Fibroblast of skin of scalp (primary cell): ENCODE measurements at regions not wholly inside any gene's neighbourhood (a gene's known extent, or its start where the extent isn't known, plus 50 kb on each side); places are given as distances from the start of the nearest gene placed in this dataset.

Source experiments
- DNase-seq: peaks from one replicate; pipeline ENCODE4 v3.0.0-alpha.2; 2013

DNA sequence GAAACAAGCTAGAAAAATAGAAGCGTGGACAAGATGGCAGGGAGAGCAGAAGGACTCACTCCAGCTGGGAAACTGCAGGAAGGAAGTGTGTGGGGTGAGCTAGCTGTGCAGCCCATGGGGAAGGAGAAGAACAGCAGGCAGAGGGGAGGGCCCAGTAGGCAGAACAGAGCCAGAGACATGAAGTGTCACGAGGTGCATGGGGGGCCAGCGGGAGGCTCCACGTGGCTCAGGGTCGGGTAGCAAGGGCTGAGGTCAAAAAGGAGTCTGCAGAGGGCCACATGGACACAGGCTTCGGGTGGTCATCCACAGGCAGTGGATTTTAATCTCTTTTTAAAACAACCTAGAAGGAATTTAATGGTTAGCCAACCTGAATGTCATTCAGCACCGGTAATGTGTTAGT is 669.0 kb downstream of the BCL11B start:
- DNase-seq: no peak

DNA sequence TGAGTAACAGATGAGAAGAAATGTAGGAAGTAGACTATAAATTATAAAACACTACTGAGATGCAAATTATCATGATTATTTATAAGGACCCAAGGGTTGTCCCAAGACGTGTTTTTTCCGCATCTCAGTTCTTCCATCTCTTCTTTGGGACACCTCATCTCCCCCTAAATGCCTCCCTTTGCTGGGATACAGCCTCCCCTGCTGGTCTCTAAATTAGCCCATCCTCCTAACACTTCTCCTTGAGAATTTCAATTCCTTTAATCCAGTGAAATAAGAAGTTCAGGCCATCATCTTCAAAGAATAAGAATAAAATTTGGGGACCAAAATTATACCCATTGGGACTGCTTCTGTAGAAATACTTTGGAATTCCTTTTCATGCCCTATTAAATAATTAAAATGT is 667.0 kb downstream of the BCL11B start:
- no peak for DNase-seq

DNA sequence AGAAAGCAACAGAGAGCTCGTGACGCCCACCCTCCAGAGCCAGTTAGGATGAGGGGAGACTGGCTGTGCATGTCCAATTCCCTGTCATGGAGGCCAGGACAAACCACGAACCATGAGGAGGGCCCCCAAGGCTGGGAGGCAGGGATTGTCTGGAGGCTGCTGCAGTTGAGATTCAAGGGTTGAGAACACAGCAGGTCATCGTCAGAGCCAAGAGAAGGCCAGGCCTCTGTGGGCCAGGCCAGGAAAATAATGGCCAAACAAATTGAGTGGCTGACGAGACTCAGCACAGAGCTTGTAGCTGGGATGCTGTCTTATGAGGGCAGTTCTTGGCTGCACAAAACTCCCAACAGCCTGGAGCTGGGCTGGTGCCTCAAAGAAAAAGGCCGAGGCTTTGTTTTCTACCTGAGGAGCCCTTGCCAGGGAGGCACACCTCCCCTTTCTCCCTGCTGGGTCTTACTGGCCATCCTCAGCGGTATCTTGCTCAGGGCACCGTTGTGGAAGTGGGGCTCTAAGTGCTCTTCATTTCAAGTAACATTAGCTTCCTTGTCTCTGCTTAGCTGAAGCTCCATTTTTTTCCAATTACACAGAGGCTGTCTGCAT is 665.9 kb downstream of the BCL11B start:
- no peak for DNase-seq

DNA sequence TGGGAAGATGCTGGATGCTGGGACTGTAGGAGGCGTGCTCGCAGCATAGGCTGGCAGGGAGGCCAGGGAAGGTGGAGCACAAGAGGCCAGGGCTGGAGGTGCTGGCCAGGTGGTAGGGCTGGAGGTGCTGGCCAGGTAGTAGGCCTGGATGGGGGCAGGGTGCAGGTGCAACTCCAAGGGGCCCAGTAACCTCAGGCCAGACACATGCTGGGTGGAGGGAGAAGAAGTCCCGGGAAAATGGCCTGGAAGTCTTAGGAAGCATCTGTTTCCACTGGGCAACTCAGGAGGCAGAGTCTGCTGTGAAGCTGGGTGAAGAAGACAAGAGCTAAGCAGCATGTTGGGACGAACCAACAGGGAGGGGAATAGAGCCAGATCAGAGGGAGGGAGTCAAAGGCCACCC is 665.2 kb downstream of the BCL11B start:
- DNase-seq: no peak

DNA sequence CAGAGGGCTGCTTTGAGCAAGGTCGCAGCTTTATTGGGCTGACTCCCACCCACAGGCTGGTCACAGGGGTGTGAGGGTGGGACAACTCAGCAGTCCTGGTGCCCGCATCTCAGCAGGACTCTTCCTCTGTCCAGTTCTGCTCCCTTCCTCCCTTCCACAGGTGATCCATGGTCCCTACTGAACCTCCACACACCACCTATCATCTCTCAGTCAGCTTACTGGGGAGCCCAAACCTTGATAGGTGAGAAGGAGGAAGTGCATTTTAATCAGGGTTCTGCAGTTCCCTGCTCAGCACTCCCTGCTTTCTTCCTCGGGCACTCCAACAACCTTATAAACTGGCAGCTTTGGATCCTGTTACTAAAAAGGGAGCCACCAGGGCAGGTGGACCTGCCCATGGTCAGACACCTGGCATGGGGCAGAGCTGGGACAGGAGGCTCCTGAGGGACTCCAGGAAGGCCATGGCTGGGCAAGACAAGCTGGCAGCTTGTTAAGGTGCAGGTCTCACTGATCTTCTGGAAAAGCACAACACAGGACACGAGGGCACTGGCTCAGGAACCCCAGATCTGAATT is 664.6 kb downstream of the BCL11B start:
- no peak for DNase-seq

DNA sequence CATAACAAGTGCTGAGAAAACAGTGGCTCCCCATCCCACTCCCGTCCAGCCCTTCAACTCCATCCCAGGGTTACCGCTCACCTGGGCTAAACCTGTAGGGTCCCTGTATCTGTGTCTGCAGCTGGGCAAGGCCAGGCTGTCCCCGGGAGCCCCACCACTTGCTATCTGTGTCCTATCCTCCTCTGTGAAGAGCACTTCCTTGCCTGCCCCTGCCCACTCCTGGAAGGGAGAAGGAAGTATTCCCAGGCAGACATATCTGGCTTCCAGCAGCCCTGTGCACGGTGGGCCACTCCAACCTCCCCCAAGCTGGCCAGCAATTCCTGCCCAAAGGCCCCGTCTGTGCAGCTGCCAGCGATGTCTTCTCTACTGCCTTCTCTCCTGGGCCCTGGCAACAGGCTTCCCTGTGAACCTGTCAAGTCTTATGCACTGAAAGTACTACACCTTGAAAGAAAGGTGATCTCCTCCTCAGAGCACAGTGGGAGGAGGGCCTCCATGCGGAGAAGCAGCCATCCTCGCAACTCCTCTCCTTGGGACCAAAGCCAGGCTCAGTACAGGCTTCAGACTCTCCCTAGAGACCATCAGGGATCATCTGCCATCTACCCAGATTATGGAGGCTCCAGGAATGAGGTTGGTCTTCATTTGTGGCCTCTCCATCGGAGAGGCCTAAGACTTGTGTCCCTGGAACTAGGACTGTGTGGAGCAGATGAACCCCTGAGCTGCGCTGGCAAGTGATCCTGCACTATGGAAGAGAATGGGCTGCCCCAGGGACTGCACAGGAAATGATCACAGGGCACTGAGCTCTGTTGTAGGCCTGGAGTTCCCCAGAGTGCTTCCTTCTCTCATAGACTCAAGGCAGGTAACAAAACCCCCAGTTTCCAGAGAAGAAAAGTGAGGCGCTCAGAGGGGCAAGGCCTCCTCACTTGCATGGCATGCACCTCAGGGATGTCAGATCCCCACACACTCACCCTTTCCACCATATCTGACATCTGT is 663.6 kb downstream of the BCL11B start:
- no peak for DNase-seq

DNA sequence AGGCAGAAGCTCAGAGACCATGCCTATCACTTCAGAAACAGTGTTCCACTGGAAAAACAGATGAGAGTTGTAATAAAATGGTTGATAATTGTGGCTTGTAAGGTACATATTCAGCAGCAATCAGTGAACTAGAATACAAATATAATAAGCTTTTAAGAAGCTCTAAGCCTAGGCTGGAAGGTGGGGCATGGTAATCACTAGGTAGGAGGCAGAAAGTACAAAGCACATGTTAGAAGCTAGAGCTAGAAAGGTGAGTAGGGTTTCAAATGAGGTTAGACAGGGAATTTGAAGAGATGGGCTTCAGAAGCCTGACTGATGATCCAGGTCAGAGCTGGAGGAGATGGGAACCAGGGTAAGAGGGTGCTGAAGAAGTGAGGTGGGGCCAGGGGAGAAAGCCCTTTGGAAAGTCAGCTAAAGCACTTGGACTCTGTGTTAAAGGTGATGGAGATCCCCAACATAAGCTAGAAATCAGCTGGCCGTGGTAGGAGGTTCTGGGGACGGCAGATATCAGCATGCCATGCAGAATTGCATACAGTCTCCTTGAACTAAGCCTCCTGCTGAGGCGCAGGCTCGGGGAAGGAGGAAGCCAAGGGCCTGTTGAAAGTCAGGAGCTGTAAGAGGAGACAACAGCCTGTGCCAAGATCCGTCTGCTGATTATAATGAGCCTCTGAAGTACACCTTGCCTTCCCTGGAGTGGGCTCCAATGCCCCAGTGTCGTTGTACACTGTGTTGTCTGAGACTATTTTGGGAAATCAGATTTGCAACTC is 659.4 kb downstream of the BCL11B start:
- DNase-seq: no peak

DNA sequence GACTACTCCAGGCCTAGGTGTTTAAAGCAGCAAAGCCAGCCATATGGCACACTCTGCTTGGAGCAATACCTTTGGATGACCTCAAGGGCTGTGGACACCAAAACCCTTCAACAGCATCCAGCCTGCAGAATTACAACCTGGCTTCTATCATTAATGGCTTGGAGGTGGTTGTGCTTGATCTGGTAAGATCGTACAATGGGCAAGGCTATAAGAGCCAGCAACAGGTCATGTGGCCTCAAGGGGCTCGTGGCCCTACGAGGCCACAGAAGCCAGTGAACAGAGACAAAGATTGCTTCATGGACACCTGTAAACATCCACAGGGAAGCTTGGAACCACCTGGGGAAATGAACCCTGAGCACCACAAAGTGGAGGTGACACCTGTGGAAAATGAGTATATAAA is 657.3 kb downstream of the BCL11B start:
- DNase-seq: no peak

DNA sequence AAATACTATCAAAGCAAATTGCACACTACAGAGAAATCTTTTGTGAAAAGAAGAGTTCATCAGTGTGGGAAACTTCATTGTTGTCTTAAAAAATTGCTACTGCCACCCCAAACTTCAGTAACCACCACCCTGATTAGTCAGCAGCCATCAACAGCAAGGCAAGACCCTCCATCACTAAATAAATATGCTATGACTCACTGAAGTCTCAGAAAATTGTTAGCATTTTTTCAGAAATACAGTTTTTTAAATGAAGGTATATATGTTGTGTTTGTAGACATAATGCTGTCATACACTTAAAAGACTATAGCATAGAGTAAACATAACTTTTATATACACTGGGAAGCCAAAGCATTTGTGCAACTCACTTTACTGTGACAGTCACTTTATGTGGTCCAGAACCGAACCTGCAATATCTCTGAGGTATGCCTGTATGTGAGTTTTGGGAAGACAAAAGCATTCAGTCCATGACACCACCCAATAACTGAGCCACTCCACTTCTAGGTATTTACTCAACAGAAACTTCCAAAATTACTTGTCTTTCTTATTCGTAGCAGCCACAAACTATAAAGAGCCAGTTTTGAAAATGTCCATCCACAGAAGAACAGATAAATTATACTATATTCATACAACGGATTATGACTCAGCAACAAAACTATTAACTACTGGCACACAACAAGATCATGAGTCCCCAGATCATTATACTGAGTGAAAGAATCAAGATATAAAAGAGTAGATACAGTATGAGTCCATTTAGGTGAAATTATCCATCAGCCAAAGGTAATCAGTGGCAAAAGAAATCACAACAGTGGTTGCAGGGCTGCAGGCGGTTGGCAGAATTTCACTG is 649.6 kb downstream of the BCL11B start:
- peak; percentile 83 for DNase-seq

DNA sequence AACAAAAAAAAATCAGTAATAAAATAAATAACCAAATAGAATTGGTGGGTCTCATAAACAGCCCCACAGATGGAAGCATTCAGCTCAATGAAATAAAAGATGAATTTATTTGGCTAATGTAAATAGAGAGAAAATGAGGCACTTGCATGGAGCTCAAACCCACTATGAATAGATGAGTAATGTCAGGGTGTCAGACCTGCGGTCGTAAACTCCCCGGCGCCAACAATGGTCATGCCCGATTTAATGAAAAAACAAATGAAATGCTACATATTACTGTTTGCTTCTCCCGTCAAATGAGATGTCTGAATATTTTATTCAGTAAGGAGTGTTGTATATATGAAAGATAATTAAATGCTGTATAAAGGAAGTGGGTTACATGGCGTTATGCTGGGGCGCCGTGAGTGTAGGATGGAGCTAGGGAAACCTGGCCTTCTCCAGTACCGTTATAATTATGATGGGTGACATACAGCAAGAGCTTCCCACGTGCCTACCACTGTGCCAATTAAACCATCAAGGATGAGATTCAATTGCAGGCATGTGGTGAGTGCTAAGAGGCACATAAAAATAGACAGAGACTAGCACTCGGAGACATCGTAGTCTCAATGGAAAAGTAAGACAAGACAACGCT is 648.1 kb downstream of the BCL11B start:
- no peak for DNase-seq

DNA sequence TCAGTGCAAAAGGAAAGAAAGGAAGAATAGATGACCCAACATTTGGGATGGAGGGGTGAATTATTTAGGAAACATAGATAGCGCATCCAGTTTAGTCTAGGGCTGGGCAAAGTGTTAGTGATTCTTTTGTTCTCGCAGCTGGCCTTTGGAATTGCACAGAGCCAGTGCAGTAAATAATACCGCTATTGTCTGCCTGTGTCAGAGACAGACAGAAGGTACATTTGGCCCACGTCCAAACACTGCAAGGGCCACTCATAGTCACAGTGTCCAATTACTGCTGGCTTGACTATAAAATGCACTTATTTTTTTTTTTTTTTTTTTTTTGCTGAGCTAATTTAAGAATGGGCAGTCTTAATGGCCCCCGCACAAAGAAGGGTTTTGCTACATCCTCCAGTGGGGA is 638.6 kb downstream of the BCL11B start:
- DNase-seq: no peak

DNA sequence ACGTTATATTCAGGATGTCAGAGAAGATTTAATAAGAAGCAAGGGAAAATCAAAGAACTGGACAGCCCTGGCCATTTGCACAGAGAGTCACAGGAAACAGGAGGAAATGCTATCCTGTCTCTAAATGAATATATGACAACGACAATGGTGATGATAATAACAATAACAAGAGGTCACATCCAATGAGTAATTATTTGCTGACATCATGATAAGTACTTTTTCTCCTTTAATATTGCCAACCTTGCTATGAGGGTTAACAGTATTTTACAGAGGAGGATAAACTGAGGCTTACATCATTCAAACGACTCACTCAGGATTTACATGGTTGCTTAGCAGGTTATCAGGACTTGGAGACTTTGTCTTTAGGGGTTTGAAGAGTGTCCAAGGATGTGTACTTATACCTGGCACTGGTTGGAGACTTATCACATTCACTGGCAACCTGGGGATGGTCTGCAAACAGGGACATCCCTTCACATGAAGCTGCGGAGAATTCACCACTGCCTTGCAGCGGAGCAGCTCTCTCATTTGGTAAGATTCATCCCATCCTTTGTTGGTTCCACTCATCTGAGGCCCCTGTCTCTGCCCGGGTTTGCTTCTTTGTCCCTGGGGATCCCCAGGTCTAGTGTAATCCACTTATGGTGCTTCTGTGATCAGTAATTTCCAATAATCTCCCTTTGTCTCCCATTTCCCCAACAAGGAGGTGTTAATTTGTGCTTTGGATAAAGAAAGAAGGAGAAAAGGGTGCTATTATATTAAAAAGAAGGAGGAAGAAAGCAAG is 637.8 kb downstream of the BCL11B start:
- no peak for DNase-seq

DNA sequence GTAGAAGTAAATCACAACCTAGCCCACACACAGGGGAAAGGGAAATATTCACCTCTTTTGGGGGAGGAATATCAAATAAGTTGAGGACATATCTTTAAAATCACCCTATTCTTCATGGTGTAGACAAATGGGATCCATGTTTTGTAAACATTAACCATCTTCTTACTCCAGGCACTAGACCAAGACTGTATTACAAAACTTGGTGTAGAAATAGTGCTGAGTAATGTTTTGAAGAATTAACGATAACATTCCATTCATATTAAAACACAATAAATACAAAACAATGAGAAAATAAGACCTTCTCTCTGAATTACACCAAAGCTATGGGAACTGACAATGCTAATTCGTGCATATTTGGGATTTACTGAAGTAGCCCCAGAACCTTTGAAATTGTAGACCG is 633.6 kb downstream of the BCL11B start:
- no peak for DNase-seq

DNA sequence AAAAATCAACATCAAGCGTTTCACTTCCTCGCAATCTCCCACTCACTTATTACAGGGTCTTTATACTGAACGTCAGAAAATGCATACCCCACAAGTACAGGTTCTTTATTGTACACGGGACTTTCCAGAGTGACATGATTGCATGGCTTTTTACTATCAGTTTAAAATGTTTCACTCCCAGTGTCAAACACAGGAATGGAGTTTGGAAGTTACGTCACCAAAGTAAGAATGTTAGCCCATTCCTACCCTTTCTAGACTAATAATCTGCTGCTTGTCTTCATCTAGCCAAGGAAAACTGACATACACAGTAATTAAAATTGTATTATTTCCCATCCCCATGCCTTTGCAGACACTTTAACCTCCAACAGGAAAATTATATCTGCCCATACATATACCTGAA is 624.2 kb downstream of the BCL11B start:
- DNase-seq: no peak

DNA sequence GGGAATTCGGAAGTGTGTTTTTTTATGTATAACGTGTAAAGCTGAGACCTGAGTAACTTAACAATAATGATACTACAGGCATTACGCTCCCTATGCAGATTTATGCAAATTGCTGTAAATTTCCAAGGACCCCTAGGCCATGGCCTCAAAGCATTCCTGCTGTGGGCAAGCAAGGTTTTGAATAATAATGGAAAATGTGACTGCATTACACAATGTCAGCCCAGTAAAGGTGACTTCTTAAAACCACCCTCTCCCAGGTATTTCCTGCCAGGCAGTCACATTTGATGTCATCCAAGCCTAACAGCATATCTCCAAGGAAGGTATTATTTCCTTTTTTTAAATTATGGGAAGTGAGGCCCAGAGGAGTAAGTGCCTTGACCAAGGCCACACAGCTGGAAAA is 621.0 kb downstream of the BCL11B start:
- DNase-seq: no peak

DNA sequence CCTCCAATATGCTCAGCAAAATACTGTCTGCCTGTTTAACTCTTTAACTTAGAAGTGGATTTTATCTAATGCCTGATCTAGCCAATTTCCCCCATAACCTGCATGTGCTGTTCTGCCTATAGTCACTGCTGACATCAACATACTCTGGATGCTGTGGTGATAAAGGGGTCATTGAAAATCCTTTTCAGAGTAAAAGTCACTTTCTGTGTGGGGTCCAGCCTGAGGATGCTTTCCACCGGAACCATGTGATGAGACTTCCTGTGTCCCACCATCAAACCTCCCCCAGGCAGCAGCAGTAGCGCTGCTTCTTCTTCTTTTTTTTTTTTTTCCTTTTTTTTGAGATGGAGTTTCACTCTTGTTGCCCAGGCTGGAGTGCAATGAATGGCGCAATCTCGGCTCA is 607.0 kb downstream of the BCL11B start:
- no peak for DNase-seq

DNA sequence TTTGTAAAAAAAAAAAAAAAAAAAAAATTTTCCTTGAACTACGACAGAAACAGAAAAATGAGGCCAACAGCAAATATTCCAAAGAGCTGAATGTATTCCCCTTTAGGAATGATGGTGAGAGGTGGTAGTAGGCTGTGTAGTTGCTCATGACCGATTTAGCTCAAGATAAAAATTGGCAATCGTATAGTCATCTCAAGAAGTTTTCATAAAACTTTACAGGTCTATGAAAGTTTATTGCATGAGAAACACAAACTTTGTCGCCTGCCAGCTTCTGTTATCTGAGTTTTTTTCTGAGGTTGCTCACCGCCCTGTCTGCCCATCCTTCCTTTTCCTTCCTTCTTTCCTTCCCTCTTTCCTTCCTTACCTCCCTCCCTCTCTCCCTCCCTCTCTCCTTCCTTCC is 605.5 kb downstream of the BCL11B start:
- no peak for DNase-seq

DNA sequence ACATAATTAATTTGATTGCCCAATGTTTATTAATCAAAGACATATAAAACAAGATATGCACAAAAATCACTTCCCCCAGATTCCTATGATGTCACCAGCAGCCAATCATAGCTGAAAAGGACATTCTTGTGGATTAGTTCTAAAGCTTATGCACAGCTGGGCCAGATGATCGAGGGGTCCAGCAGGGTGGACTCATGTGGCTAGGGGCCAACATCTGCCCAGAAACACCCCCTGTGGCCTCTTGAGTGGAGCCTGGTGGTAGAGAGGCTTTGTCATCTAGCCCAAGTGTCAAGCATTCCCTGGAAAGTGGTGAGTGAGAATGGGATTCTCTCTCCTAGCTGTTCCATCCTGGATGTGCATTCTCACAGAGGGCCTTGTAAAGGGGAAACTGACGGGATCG is 590.0 kb downstream of the BCL11B start:
- peak; percentile 8 for DNase-seq

DNA sequence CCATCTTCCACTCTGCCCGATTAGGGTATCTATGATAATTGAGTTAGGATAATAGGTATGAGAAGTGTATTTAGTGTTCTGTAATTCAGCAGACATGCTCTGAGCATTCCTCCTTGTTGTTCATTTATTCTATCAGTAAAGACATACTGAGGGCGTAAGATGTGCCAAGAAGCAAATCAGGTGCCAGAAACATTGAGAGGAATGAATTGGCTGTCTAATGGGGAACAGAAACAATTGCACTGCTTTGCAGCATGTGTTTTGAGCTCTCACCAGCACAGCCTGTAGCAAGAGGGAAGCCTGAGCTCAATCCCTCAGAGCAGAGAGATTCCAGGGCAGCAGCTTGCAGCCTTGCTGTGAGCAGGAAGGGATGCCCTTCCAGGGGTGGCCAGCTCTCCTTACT is 589.3 kb downstream of the BCL11B start:
- DNase-seq: no peak

DNA sequence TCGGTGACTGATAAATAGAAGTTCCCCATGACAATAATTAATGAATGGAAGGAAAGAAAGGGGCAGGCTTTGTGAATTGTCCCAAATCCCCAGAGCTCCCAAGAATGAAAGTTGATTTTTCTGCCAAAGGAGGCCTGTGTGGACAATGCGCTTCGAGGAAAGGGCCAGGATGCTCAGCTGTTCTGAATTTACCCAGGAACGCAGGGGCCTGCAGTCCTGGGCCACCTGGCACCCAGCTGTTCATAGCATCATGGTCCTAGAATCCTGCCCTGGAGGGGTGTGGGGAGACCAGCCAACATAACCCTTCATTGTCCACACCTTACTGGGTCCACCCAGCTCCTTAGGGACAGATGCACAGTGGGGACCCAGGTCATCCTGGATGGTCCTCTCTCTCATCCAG is 587.5 kb downstream of the BCL11B start:
- no peak for DNase-seq

DNA sequence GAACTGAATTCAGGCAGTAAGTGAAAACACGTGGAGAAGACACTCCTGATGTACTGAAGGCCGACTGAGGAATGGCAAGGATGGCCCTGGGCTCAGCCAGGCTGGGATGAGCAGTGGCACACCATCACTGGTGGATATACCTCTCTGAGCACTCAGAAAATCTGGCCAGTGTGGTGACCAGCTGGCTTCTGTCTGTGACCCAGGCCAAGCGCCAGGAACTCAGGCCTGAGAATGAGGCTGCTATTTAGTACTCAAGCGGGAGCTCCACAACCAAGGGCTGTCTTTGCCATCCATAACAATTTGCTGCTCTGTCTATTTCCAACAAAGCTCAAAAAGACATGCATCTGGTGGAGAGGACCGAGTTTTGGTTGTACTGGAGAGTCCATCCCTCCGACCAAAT is 586.3 kb downstream of the BCL11B start:
- DNase-seq: no peak
